GM12873 (cell line): ENCODE measurements at regions not wholly inside any gene's neighbourhood (a gene's known extent, or its start where the extent isn't known, plus 50 kb on each side); places are given as distances from the start of the nearest gene placed in this dataset.

Source experiments
- TF ChIP-seq, protein P1 (sequence below): IDR thresholded peaks from 2 replicates; pipeline ENCODE4 v1.5.1; 2012; ENCODE audit warnings: low read depth, mild to moderate bottlenecking, moderate library complexity, low read length, control low read depth; ENCODE audit not compliant: insufficient read depth; ENCODE audit errors: missing control alignments

DNA sequence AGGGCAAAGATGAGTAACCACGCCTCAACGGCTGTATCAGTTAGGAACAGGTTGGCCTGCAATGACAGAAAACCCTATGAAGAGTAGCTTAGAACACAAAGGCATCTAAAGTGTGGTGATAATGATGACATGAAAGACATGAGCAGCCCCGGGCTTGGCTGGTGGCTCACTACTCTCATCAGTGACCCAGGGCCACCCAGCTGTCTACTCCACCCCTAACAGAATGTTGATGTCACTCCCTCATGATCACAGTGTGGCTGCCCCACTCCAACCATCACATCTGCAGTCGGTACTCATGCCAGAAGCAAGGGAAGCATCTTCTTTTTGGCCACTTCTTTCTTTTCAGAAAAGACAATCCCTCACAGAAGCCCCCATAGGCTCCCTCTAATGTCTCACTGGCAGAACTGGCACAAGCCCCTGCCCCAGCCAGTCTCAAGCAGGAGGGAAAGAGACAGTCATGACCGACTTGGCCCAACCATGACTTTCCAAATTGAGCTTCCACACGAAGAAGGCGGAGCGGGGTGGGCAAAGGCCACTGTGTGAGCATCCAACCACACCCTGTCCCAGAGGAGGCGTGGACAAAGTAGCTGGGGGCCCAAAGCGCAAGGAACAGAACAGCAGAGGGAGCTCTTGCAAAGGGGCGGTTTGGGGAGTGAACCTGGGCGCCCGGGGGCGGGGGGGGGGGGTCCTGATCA is 72.0 kb upstream of the IQSEC1 start:
- TF ChIP-seq, protein P1, sequence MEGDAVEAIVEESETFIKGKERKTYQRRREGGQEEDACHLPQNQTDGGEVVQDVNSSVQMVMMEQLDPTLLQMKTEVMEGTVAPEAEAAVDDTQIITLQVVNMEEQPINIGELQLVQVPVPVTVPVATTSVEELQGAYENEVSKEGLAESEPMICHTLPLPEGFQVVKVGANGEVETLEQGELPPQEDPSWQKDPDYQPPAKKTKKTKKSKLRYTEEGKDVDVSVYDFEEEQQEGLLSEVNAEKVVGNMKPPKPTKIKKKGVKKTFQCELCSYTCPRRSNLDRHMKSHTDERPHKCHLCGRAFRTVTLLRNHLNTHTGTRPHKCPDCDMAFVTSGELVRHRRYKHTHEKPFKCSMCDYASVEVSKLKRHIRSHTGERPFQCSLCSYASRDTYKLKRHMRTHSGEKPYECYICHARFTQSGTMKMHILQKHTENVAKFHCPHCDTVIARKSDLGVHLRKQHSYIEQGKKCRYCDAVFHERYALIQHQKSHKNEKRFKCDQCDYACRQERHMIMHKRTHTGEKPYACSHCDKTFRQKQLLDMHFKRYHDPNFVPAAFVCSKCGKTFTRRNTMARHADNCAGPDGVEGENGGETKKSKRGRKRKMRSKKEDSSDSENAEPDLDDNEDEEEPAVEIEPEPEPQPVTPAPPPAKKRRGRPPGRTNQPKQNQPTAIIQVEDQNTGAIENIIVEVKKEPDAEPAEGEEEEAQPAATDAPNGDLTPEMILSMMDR, result no peak

- TF ChIP-seq, protein P1, result no peak
These were observed 71.2 kb upstream of the IQSEC1 start for GRCh38 chr3:13144163-13145023.

GRCh38 chr3:13143381-13144004 is 70.3 kb upstream of the IQSEC1 start:
- TF ChIP-seq, protein P1, result no peak

DNA sequence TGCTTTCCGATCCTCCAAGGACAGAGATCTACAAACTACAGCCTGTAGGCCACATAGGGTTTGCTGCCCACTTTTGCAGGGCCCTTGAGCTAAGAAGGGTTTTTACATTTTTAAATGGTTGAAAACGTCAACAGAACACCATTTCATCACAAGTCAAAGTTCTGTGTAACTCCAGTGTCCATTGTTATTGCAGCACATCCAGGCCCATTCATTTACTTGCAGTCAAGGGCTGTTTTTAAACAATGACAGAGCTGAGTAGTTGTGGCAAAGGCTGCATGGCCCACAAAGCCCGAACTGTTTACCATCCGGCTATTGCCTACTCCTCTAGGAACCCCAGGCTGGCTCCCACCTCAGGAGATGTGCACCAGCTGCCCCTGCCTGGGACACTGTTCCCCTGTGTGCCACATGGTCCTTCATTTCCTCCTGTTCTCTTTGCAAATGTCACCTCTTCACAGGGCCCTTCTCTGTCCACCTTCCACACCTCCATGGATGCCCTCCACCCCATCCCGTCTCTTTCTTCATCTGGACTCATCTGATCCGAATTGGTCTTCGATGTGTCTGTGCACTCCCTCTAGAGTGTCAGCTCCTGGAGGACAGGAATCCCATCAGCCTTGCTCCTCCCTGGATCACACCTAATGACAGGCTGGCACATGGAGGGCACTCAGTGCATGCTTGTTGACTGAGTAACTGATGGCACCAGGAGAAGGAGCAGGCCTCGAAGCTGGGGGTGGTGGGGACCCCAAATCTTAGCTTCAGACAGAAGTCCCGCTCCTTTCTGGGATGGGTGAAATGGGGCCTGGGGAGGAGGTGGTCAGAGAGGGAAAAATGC is 69.5 kb upstream of the IQSEC1 start:
- TF ChIP-seq, protein P1, result no peak

DNA sequence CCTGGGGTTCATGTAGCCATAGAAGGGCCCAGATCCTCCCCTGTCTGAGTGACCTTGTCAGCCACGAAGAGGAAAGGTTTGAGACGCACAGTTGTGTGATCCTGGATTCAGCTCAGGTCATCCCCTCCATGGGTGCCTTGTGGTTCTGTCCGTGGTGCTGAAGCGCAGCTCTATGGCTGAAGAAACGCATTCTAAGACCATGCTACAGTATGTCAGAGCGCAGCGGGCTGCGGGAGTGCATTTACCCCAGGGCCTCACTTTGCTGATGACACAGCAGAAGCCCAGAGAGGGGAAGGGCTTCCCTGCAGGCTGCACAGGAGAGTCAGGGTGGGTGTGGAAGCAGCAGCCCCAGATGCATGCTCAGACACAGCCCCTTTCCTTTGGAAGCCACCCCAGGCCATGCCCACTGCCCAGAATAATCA is 68.8 kb upstream of the IQSEC1 start:
- TF ChIP-seq, protein P1, result no peak

- TF ChIP-seq, protein P1, result no peak
These were observed 68.0 kb upstream of the IQSEC1 start for GRCh38 chr3:13141183-13141582.

DNA sequence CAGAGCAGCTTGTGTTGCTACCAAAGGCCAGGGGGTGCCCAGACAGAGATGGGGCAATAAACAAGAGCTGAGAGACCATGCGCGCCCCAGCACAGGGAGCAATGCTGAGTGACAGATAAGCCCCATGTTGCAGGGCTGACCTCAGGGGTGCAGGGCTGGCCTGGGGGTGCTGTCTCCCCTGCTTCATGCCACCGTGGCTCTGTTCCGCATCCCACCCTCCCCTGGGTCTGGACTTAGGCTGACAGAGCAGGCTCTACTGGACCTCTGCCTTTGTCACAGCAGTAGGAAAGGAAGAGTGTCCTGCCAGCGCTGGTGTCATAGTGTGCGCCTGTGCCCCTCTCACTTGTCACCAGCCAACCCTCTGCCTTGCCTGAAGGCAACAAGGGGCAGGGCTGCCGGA is 67.4 kb upstream of the IQSEC1 start:
- TF ChIP-seq, protein P1, result no peak
